Common myeloid progenitor, CD34-positive (primary cell): ENCODE measurements at regions not wholly inside any gene's neighbourhood (a gene's known extent, or its start where the extent isn't known, plus 50 kb on each side); places are given as distances from the start of the nearest gene placed in this dataset.

Source experiments
- CTCF ChIA-PET: fragments of 350-600 bp; sonication (Branson Sonifier 250); formaldehyde crosslinking; loops from one replicate; lab custom pipeline; 2021; ENCODE audit warnings: antibody characterized with exemption; lab: Charles Lee
- POLR2A ChIA-PET: fragments of 350-600 bp; sonication (Branson Sonifier 250); formaldehyde crosslinking; loops from one replicate; lab custom pipeline; 2021; ENCODE audit warnings: antibody characterized with exemption; lab: Charles Lee
- DNase-seq, 3 donors: peaks; one replicate each; pipeline versions ENCODE4 v3.0.0 to v3.0.0-alpha.2; 2013
- H3K27ac ChIP-seq, 2 experiments: 1 replicate in 1 of 2; 2 replicates in 1 of 2; pipeline ENCODE4 v1.7.0; 2013; ENCODE audit warnings: inconsistent platforms in 2 of 2, low read length in 2 of 2, mild to moderate bottlenecking in 2 of 2, low read depth in 1 of 2, moderate library complexity in 1 of 2; ENCODE audit not compliant: severe bottlenecking in 2 of 2, insufficient read depth in 1 of 2, poor library complexity in 1 of 2
- H3K27me3 ChIP-seq, 5 experiments: replicated peaks in 2 of 5; 1 replicate in 3 of 5; 2 replicates in 2 of 5; pipeline versions ENCODE4 v1.6.1 to v1.7.0; 2013; ENCODE audit warnings: low read length in 4 of 5, mild to moderate bottlenecking in 2 of 5, moderate library complexity in 2 of 5, inconsistent platforms in 1 of 5; ENCODE audit not compliant: insufficient read depth in 5 of 5, control insufficient read depth in 4 of 5
- H3K36me3 ChIP-seq, 4 experiments: 1 replicate in 2 of 4; 2 replicates in 2 of 4; pipeline versions ENCODE4 v1.6.1 to v1.7.0; 2013; ENCODE audit warnings: low read length in 3 of 4, control low read depth in 1 of 4, mild to moderate bottlenecking in 1 of 4; ENCODE audit not compliant: control insufficient read depth in 4 of 4, insufficient read depth in 4 of 4
- H3K4me1 ChIP-seq, 4 experiments: 1 replicate in 3 of 4; 2 replicates in 1 of 4; pipeline versions ENCODE4 v1.6.1 to v1.7.1; 2013; ENCODE audit warnings: low read length in 3 of 4, mild to moderate bottlenecking in 3 of 4, control low read depth in 1 of 4, inconsistent platforms in 1 of 4, moderate library complexity in 1 of 4; ENCODE audit not compliant: control insufficient read depth in 4 of 4, insufficient read depth in 4 of 4; ENCODE audit errors: control extremely low read depth in 1 of 4
- H3K4me3 ChIP-seq, 7 experiments: 1 replicate in 4 of 7; 2 replicates in 3 of 7; pipeline versions ENCODE4 v1.5.1 to v1.7.0; 2013; ENCODE audit warnings: mild to moderate bottlenecking in 7 of 7, low read length in 6 of 7, moderate library complexity in 6 of 7, inconsistent platforms in 2 of 7, low read depth in 2 of 7, control low read depth in 1 of 7; ENCODE audit not compliant: insufficient read depth in 4 of 7, control insufficient read depth in 1 of 7; ENCODE audit errors: extremely low read depth in 1 of 7
- H3K9me3 ChIP-seq, 5 experiments: 1 replicate in 4 of 5; 2 replicates in 1 of 5; pipeline versions ENCODE4 v1.6.1 to v1.7.1; 2013; ENCODE audit warnings: low read length in 4 of 5, mild to moderate bottlenecking in 2 of 5, inconsistent platforms in 1 of 5, low read depth in 1 of 5, moderate library complexity in 1 of 5; ENCODE audit not compliant: control insufficient read depth in 4 of 5, insufficient read depth in 2 of 5; ENCODE audit errors: control extremely low read depth in 1 of 5
- WGBS: methylation state at CpG from one replicate; pipeline ENCODE4 v1.1.5; 2013; ENCODE audit not compliant: insufficient coverage; 5-methylcytosine and 5-hydroxymethylcytosine counted together

- Histone ChIP-seq H3K4me3 (no peak overlapping the region), H3K36me3 (no peaks in the 10 kb centered on the region), H3K9me3 (peaks cover 0 to 8% (median 4%) of the 10 kb centered on the region in 5 experiments), H3K27me3 (peaks cover 0 to 2% (median 0%) of the 10 kb centered on the region in 5 experiments), H3K27ac (no peak overlapping the region), H3K4me1 (peaks cover 0 to 7% (median 3%) of the 10 kb centered on the region in 4 experiments)
- 90% methylated on average over 5 of the region's 9 CpGs for WGBS
- ChIA-PET POLR2A (no interaction called here), CTCF (interaction anchor here (1.1 to 1.6 kb wide), 4 partner anchors 25 to 70 kb away, joined by 3 read pairs; no protein-coding TSS in a partner anchor)
- no peak for DNase-seq
Observed at GRCh38 chr11:19631712-19632498, 80.7 kb upstream of the NAV2 start.

GRCh38 chr11:19628018-19628417, 84.6 kb upstream of the NAV2 start:
- DNase-seq, result no peak
- CTCF ChIA-PET, result no interaction called here
- no peak overlapping the region for H3K27ac ChIP-seq
- H3K9me3 ChIP-seq, result peaks cover 0 to 5% (median 0%) of the 10 kb centered on the region in 5 experiments
- peaks cover 0 to 11% (median 3%) of the 10 kb centered on the region in 4 experiments for H3K4me1 ChIP-seq
- WGBS, result 90% methylated on average over 4 of the region's 5 CpGs
- H3K27me3 ChIP-seq, result peaks cover 0 to 2% (median 0%) of the 10 kb centered on the region in 5 experiments
- POLR2A ChIA-PET, result no interaction called here
- H3K36me3 ChIP-seq, result no peaks in the 10 kb centered on the region
- H3K4me3 ChIP-seq, result no peak overlapping the region

- Histone ChIP-seq H3K9me3 (peaks cover 0 to 5% (median 0%) of the 10 kb centered on the region in 5 experiments), H3K27ac (no peak overlapping the region), H3K4me1 (peaks cover 0 to 9% (median 2%) of the 10 kb centered on the region in 4 experiments), H3K27me3 (peaks cover 0 to 2% (median 0%) of the 10 kb centered on the region in 5 experiments), H3K4me3 (no peak overlapping the region), H3K36me3 (no peaks in the 10 kb centered on the region)
- POLR2A ChIA-PET, result no interaction called here
- CTCF ChIA-PET, result no interaction called here
- DNase-seq, result no peak
- WGBS, result 100% methylated on average over 2 of the region's 4 CpGs
Observed at GRCh38 chr11:19627566-19627965, 85.1 kb upstream of the NAV2 start.

GRCh38 chr11:19625438-19625837, 87.2 kb upstream of the NAV2 start:
- ChIA-PET CTCF (no interaction called here), POLR2A (no interaction called here)
- H3K9me3 ChIP-seq, result peaks cover 0 to 5% (median 0%) of the 10 kb centered on the region in 5 experiments
- H3K36me3 ChIP-seq, result no peaks in the 10 kb centered on the region
- H3K4me3 ChIP-seq, result no peak overlapping the region
- H3K27ac ChIP-seq, result no peak overlapping the region
- WGBS, result 0% methylated on average over 1 of the region's 1 CpG
- H3K4me1 ChIP-seq, result peaks cover 0 to 4% (median 0%) of the 10 kb centered on the region in 4 experiments
- peak; percentile 56 to 89 (median 85) for DNase-seq
- H3K27me3 ChIP-seq, result no peaks in the 10 kb centered on the region

GRCh38 chr11:19617696-19618523, 94.7 kb upstream of the NAV2 start:
- Histone ChIP-seq H3K4me3 (no peak overlapping the region), H3K4me1 (peaks cover 0 to 3% (median 0%) of the 10 kb centered on the region in 4 experiments), H3K9me3 (no peaks in the 10 kb centered on the region), H3K36me3 (no peaks in the 10 kb centered on the region), H3K27ac (no peak overlapping the region), H3K27me3 (no peaks in the 10 kb centered on the region)
- no CpG with 5 or more reads among the region's 4 CpGs for WGBS
- ChIA-PET CTCF (interaction anchor here (1.3 kb wide), 1 partner anchor 55 kb away, joined by 3 read pairs; no protein-coding TSS in a partner anchor), POLR2A (no interaction called here)
- no peak for DNase-seq

GRCh38 chr11:19615341-19616183, 97.1 kb upstream of the NAV2 start:
- POLR2A ChIA-PET, result no interaction called here
- H3K4me3 ChIP-seq, result no peak overlapping the region
- 91% methylated on average over 3 of the region's 11 CpGs for WGBS
- no peak overlapping the region for H3K27ac ChIP-seq
- peaks cover 0 to 3% (median 0%) of the 10 kb centered on the region in 4 experiments for H3K4me1 ChIP-seq
- H3K27me3 ChIP-seq, result no peaks in the 10 kb centered on the region
- DNase-seq, result peak in 1 of 3 donors; percentile 26
- CTCF ChIA-PET, result interaction anchor here (0.9 kb wide), 1 partner anchor 127 kb away, joined by 5 read pairs; no protein-coding TSS in a partner anchor
- H3K36me3 ChIP-seq, result no peaks in the 10 kb centered on the region
- peaks cover 0 to 8% (median 3%) of the 10 kb centered on the region in 5 experiments for H3K9me3 ChIP-seq
